HG03432 (cell line): ENCODE measurements at regions not wholly inside any gene's neighbourhood (a gene's known extent, or its start where the extent isn't known, plus 50 kb on each side); places are given as distances from the start of the nearest gene placed in this dataset.

Source experiments
- ATAC-seq: cut with Tn5 transposase; IDR thresholded peaks from one replicate; pipeline ENCODE4 v1.9.1; 2021; ENCODE audit warnings: mild to moderate bottlenecking, moderate library complexity; ENCODE audit not compliant: unreplicated experiment

GRCh38 chr20:24147479-24147878 is 158.9 kb upstream of the GGTLC1 start:
- ATAC-seq = no peak

- no peak for ATAC-seq
Measured at GRCh38 chr20:24146231-24146634, 157.7 kb upstream of the GGTLC1 start.

- ATAC-seq = no peak
Measured at GRCh38 chr20:24144371-24144770, 155.8 kb upstream of the GGTLC1 start.

GRCh38 chr20:24141111-24141510 is 152.5 kb upstream of the GGTLC1 start:
- ATAC-seq = no peak

- no peak for ATAC-seq
Measured at GRCh38 chr20:24139846-24140245, 151.3 kb upstream of the GGTLC1 start.

GRCh38 chr20:24138951-24139350 is 150.4 kb upstream of the GGTLC1 start:
- ATAC-seq = no peak

GRCh38 chr20:24138196-24138857 is 149.7 kb upstream of the GGTLC1 start:
- no peak for ATAC-seq

GRCh38 chr20:24136659-24137246 is 148.2 kb upstream of the GGTLC1 start:
- no peak for ATAC-seq

- ATAC-seq = no peak
Measured at GRCh38 chr20:24135781-24136180, 147.2 kb upstream of the GGTLC1 start.

- no peak for ATAC-seq
Measured at GRCh38 chr20:24134930-24135329, 146.4 kb upstream of the GGTLC1 start.

- no peak for ATAC-seq
Measured at GRCh38 chr20:24134284-24134683, 145.7 kb upstream of the GGTLC1 start.

- no peak for ATAC-seq
Measured at GRCh38 chr20:24132246-24132645, 143.7 kb upstream of the GGTLC1 start.

GRCh38 chr20:24131684-24132083 is 143.1 kb upstream of the GGTLC1 start:
- no peak for ATAC-seq

- no peak for ATAC-seq
Measured at GRCh38 chr20:24131281-24131680, 142.7 kb upstream of the GGTLC1 start.

GRCh38 chr20:24129641-24130040 is 141.1 kb upstream of the GGTLC1 start:
- no peak for ATAC-seq

- ATAC-seq = no peak
Measured at GRCh38 chr20:24124951-24125650, 136.5 kb upstream of the GGTLC1 start.

GRCh38 chr20:24124003-24124402 is 135.4 kb upstream of the GGTLC1 start:
- ATAC-seq = no peak

- no peak for ATAC-seq
Measured at GRCh38 chr20:24118441-24119175, 130.0 kb upstream of the GGTLC1 start.

GRCh38 chr20:24118034-24118433 is 129.5 kb upstream of the GGTLC1 start:
- no peak for ATAC-seq

GRCh38 chr20:24117383-24117782 is 128.8 kb upstream of the GGTLC1 start:
- ATAC-seq = no peak

GRCh38 chr20:24116611-24117010 is 128.0 kb upstream of the GGTLC1 start:
- no peak for ATAC-seq

GRCh38 chr20:24112360-24112759 is 123.8 kb upstream of the GGTLC1 start:
- ATAC-seq = no peak
